ENCODE measurements at regions not wholly inside any gene's neighbourhood (a gene's known extent, or its start where the extent isn't known, plus 50 kb on each side); places are given as distances from the start of the nearest gene placed in this dataset.
"Not testable (repeated sequence)": the region's sequence is repeated elsewhere in the genome, so short reads cannot be mapped to it uniquely, and the experiment has no call there.

GRCh38 chr15:46988055-46988454 is 729.2 kb upstream of the SEMA6D start:
- in situ Hi-C loops (cut with HindIII; ENCODE audit: extremely low pct_ligation_motif_present, low pct_unique_long_range_greater_than_20kb); BruUV-seq (replicated peaks): not testable (repeated sequence)
- H3K9me3 ChIP-seq (ENCODE audit: low read length): peaks cover 93% of the 10 kb centered on the region

GRCh38 chr15:46996359-46996758 is 720.9 kb upstream of the SEMA6D start:
- intact Hi-C loops (cut with micrococcal nuclease; ENCODE audit: unreplicated experiment) (no loop called here), in situ Hi-C loops (cut with HindIII; ENCODE audit: extremely low pct_ligation_motif_present, low pct_unique_long_range_greater_than_20kb) (no loop called here)
- DNase-seq (ENCODE audit: low spot score) (no peak), FAIRE-seq (no peak), ATAC-seq (no peak)
- Histone ChIP-seq H3K4me3 (replicated peaks in 1 of 3; ENCODE audit: insufficient read depth in 1 of 3, low read depth in 2 of 3, low read length in 3 of 3) (no peak overlapping the region), H2AFZ (ENCODE audit: low read length) (no peak overlapping the region), H3K27me3 (ENCODE audit: control insufficient read depth in 1 of 2, insufficient read depth in 2 of 2, low read length in 2 of 2) (no peaks in the 10 kb centered on the region), H3K36me3 (replicated peaks in 1 of 2; ENCODE audit: control insufficient read depth in 1 of 2, insufficient read depth in 2 of 2, low read length in 2 of 2) (no peaks in the 10 kb centered on the region), H3K4me1 (ENCODE audit: insufficient read depth, low read length) (no peaks in the 10 kb centered on the region), H3K4me2 (ENCODE audit: low read depth, low read length) (no peak overlapping the region), H3K79me2 (ENCODE audit: insufficient read depth, low read length) (no peaks in the 10 kb centered on the region), H3K27ac (ENCODE audit: extremely low read length, insufficient read depth, low read length) (no peak overlapping the region), H3K9ac (ENCODE audit: insufficient read depth, low read depth, low read length) (no peak overlapping the region), H3K9me3 (ENCODE audit: low read length) (peaks cover 78% of the 10 kb centered on the region), H4K20me1 (ENCODE audit: insufficient read depth, low read length) (no peaks in the 10 kb centered on the region)
- TF ChIP-seq TFDP2 (CRISPR knock-in tag; IDR thresholded peaks at IDR 0.05): no peak
- TF ChIP-seq ZFX (CRISPR knock-in tag; IDR thresholded peaks at IDR 0.05; ENCODE audit: low read depth): no peak
- TF ChIP-seq ZNF576 (CRISPR knock-in tag; IDR thresholded peaks at IDR 0.05): no peak
- TF ChIP-seq ZNF660 (CRISPR knock-in tag; IDR thresholded peaks at IDR 0.05; ENCODE audit: borderline replicate concordance, low read depth): no peak
- POLR2A ChIA-PET: no interaction called here
- CTCF ChIA-PET (ENCODE audit: low intra/inter-chr PET ratio, low total read pairs): no interaction called here
- BruUV-seq (replicated peaks): no TSS peak
- 0% methylated on average over 1 of the region's 3 CpGs for WGBS (ENCODE audit: low lambda C conversion rate)

More at GRCh38 chr15:46988055-46988454, 729.2 kb upstream of the SEMA6D start:
- FAIRE-seq; ATAC-seq; intact Hi-C loops (cut with micrococcal nuclease; ENCODE audit: unreplicated experiment); H3K4me3 ChIP-seq (replicated peaks in 1 of 3; ENCODE audit: insufficient read depth in 1 of 3, low read depth in 2 of 3, low read length in 3 of 3); H3K9ac ChIP-seq (ENCODE audit: insufficient read depth, low read depth, low read length); H3K27me3 ChIP-seq (ENCODE audit: control insufficient read depth in 1 of 2, insufficient read depth in 2 of 2, low read length in 2 of 2); CTCF ChIA-PET (ENCODE audit: low intra/inter-chr PET ratio, low total read pairs); H3K27ac ChIP-seq (ENCODE audit: extremely low read length, insufficient read depth, low read length); H3K4me1 ChIP-seq (ENCODE audit: insufficient read depth, low read length); POLR2A ChIA-PET; DNase-seq (ENCODE audit: low spot score); H3K79me2 ChIP-seq (ENCODE audit: insufficient read depth, low read length); H4K20me1 ChIP-seq (ENCODE audit: insufficient read depth, low read length); H3K4me2 ChIP-seq (ENCODE audit: low read depth, low read length); H2AFZ ChIP-seq (ENCODE audit: low read length); H3K36me3 ChIP-seq (replicated peaks in 1 of 2; ENCODE audit: control insufficient read depth in 1 of 2, insufficient read depth in 2 of 2, low read length in 2 of 2): not testable (repeated sequence)
- peak; percentile 59 for TF ChIP-seq RAD51 (IDR thresholded peaks at IDR 0.05; ENCODE audit: borderline replicate concordance)
- WGBS (ENCODE audit: low lambda C conversion rate): 0% methylated on average over 1 of the region's 2 CpGs
